ENCODE measurements at regions not wholly inside any gene's neighbourhood (a gene's known extent, or its start where the extent isn't known, plus 50 kb on each side); places are given as distances from the start of the nearest gene placed in this dataset.

GRCh38 chr5:4225741-4226140, 630.1 kb downstream of the IRX1 start:
- H3K4me3 ChIP-seq: no peak overlapping the region
- no peaks in the 10 kb centered on the region for H3K36me3 ChIP-seq
- H3K9me3 ChIP-seq: no peaks in the 10 kb centered on the region
- DNase-seq: no peak
- H3K27me3 ChIP-seq: no peaks in the 10 kb centered on the region
- no peak for TF ChIP-seq CTCF (IDR thresholded peaks at IDR 0.05)
- no peaks in the 10 kb centered on the region for H3K4me1 ChIP-seq
- no peak overlapping the region for H3K9ac ChIP-seq (ENCODE audit: low read depth in 2 of 2, low read length in 2 of 2)
- no peak overlapping the region for H3K27ac ChIP-seq
- intact Hi-C loops (cut with DNase I): no loop called here

DNA sequence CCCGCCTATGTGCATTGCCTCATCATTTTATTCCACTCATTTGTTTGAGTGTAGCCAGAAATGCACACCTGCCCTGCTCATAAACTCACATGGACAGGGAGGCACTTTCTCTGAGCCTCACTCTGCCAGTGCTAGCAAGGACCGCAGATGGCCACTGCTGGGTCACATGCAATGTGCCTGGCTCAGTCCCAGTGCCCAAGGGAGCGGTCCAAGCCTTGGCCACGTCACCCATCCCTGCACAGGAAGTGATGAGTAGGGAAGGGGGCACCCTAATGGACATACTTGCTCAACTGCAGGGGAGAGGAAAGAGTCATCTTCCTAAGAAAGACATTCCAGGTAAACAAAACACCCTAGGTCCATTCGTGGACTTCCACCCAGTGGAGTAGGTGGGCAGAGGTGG, 630.9 kb downstream of the IRX1 start:
- Histone ChIP-seq H3K27me3 (no peaks in the 10 kb centered on the region), H3K36me3 (no peaks in the 10 kb centered on the region), H3K27ac (no peak overlapping the region), H3K9ac (ENCODE audit: low read depth in 2 of 2, low read length in 2 of 2) (no peak overlapping the region), H3K9me3 (no peaks in the 10 kb centered on the region), H3K4me1 (no peaks in the 10 kb centered on the region), H3K4me3 (no peak overlapping the region)
- intact Hi-C loops (cut with DNase I): no loop called here
- no peak for DNase-seq
- no peak for TF ChIP-seq CTCF (IDR thresholded peaks at IDR 0.05)

- Histone ChIP-seq H3K4me1 (no peaks in the 10 kb centered on the region), H3K4me3 (no peak overlapping the region), H3K27ac (no peak overlapping the region), H3K9me3 (no peaks in the 10 kb centered on the region), H3K36me3 (no peaks in the 10 kb centered on the region), H3K9ac (ENCODE audit: low read depth in 2 of 2, low read length in 2 of 2) (no peak overlapping the region), H3K27me3 (no peaks in the 10 kb centered on the region)
- no peak for DNase-seq
- intact Hi-C loops (cut with DNase I): no loop called here
- no peak for TF ChIP-seq CTCF (IDR thresholded peaks at IDR 0.05)
Measured at GRCh38 chr5:4228708-4229107, 633.1 kb downstream of the IRX1 start.

GRCh38 chr5:4229414-4230292, 634.0 kb downstream of the IRX1 start:
- no peak overlapping the region for H3K9ac ChIP-seq (ENCODE audit: low read depth in 2 of 2, low read length in 2 of 2)
- no peaks in the 10 kb centered on the region for H3K36me3 ChIP-seq
- H3K27me3 ChIP-seq: no peaks in the 10 kb centered on the region
- H3K4me3 ChIP-seq: no peak overlapping the region
- H3K27ac ChIP-seq: no peak overlapping the region
- no peak for DNase-seq
- H3K9me3 ChIP-seq: peaks cover 2% of the 10 kb centered on the region
- H3K4me1 ChIP-seq: no peaks in the 10 kb centered on the region
- intact Hi-C loops (cut with DNase I): no loop called here
- TF ChIP-seq CTCF (IDR thresholded peaks at IDR 0.05): no peak

- TF ChIP-seq CTCF (IDR thresholded peaks at IDR 0.05): no peak
- no peaks in the 10 kb centered on the region for H3K4me1 ChIP-seq
- H3K4me3 ChIP-seq: no peak overlapping the region
- H3K36me3 ChIP-seq: no peaks in the 10 kb centered on the region
- H3K9ac ChIP-seq (ENCODE audit: low read depth in 2 of 2, low read length in 2 of 2): no peak overlapping the region
- intact Hi-C loops (cut with DNase I): no loop called here
- H3K27me3 ChIP-seq: no peaks in the 10 kb centered on the region
- DNase-seq: no peak
- H3K27ac ChIP-seq: no peak overlapping the region
- peaks cover 8% of the 10 kb centered on the region for H3K9me3 ChIP-seq
Measured at GRCh38 chr5:4230471-4230785, 634.8 kb downstream of the IRX1 start.

All from colonic mucosa (tissue), 4 donors.